Coronary artery (tissue), 2 donors: ENCODE measurements at regions not wholly inside any gene's neighbourhood (a gene's known extent, or its start where the extent isn't known, plus 50 kb on each side); places are given as distances from the start of the nearest gene placed in this dataset.

Experiments used
- DNase-seq: peaks from one replicate; pipeline ENCODE4 v3.0.0-alpha.2; 2017; ENCODE audit warnings: low spot score
- H3K27ac ChIP-seq, 2 donors: fragments of 200-600 bp; sonication (generic); one replicate each; pipeline ENCODE4 v1.5.1; 2016 to 2019
- H3K4me3 ChIP-seq: fragments of 200-600 bp; sonication (generic); 2 replicates; pipeline ENCODE4 v1.5.1; 2016; ENCODE audit warnings: mild to moderate bottlenecking, moderate library complexity
- TF ChIP-seq, protein P1 (sequence below): fragments of 200-600 bp; sonication (generic); IDR thresholded peaks from one replicate; pipeline ENCODE4 v1.5.1; 2019; ENCODE audit warnings: antibody characterized with exemption

DNA sequence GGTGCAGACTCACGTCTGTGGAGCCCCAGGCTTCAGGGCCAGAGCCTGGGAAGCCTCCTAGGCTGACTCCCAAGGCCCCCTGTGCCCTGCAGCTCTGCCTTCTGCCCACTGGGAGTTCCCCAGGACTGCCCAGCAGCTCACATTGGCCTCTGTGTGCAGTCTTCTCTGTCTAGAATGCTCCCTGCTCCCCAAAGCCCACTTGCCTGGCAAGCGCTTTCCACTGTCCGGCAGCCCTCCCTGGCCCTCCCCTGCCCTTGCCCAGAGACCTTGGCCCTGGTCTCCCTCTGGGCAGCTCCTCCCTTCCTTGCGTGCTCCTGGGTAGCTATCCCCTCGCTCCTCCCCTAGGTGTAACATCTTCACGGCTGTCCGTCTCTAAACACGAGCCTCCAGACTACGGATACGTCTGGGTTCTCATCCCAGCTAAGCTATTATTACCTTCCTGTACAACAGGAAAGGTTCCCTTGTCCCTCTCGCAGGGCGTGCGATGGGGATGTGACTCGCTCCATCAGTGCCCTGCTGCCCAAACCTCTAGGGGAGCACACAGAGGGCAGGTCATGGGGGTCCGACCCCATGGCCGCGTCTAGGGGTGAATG, 325.5 kb upstream of the RTL1 start:
- Histone ChIP-seq H3K4me3 (no peak overlapping the region), H3K27ac (no peak overlapping the region)
- TF ChIP-seq, protein P1, sequence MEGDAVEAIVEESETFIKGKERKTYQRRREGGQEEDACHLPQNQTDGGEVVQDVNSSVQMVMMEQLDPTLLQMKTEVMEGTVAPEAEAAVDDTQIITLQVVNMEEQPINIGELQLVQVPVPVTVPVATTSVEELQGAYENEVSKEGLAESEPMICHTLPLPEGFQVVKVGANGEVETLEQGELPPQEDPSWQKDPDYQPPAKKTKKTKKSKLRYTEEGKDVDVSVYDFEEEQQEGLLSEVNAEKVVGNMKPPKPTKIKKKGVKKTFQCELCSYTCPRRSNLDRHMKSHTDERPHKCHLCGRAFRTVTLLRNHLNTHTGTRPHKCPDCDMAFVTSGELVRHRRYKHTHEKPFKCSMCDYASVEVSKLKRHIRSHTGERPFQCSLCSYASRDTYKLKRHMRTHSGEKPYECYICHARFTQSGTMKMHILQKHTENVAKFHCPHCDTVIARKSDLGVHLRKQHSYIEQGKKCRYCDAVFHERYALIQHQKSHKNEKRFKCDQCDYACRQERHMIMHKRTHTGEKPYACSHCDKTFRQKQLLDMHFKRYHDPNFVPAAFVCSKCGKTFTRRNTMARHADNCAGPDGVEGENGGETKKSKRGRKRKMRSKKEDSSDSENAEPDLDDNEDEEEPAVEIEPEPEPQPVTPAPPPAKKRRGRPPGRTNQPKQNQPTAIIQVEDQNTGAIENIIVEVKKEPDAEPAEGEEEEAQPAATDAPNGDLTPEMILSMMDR = no peak
- peak; percentile 69 for DNase-seq

DNA sequence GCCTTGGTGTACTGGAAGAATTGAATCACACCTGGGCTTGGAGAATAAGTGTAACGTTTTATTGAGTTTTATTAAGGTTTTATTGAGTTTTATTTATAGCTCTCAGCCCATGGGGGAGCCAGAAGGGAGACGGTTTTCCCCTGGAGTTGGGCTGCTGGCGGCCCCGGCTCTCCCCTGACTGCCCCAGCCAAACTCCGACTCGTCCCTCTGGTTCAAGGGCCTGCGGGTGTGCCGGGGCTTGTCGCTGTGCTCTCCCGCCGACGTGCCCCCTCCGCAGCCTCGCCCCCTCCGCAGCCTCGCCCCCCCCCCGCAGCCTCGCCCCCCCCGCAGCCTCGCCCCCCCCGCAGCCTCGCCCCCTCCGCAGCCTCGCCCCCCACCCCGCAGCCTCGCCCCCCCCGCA, 326.1 kb upstream of the RTL1 start:
- Histone ChIP-seq H3K27ac (no peak overlapping the region), H3K4me3 (no peak overlapping the region)
- TF ChIP-seq, protein P1 = no peak
- no peak for DNase-seq

DNA sequence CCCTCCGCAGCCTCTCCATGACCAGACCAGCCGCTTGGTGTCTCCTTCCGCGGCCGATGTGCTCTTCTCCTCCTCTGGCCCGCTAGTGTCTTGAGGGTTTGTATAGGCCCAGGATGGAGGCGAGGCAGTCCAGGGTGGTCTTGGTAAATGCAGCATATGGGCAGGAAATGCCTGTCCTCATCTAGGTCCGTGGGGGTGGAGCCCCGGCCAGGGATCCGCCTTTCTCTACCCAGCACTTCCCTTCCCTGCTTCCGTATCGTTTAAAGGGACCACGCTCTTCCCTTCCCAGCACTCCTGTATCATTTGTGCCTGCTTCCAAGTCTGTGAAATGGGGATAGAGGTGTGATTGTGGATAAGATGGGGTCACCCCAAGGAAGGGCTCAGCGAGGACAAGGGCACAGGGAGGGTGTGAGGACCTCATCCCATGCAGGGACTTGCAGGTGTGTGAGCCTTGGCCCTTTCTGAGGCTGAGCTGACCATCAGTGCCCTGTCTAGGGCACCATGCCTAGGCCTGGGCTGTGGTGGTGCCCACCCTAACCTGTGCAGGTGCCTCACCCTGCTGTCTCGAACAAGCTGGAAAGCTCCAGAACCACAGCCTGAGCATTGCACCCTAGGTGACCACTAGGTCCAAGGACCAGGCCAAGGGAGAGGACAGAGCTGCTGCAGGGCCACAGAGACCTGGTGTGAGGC, 326.8 kb upstream of the RTL1 start:
- Histone ChIP-seq H3K4me3 (no peak overlapping the region), H3K27ac (no peak overlapping the region)
- TF ChIP-seq, protein P1 = no peak
- peak; percentile 45 for DNase-seq

DNA sequence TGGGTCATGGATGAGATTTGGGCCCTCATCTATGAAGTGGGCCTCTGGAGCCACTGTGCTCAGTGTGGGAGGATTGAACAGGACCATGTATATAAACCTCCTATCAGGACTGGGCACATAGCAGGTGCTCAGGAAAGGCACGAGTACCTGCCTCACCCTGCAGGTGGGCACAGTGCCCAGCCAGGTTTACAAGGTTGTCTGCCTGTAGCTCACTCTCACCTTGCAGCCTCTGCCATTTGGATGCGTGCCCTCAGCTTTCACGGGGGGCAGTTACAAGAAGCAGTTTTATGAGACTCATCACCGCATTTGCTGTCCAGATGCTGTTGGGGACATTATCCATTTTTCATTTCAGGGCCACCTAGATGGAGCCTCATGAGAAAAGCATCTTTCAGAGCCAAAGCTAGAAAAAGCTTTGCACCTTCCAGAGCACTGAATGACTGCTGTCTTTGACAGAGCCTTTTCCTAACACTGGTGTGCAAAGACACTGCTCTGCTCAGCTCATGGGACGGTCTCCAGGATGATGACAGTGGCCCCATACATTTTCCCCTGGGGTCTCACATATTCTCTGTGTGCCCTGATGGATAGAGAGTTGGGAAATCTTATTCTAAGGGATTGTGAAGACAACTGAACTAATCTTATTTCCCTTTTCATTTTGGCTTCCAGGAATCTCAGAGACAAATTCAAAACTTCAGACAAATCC, 327.5 kb upstream of the RTL1 start:
- TF ChIP-seq, protein P1 = no peak
- no peak overlapping the region for H3K4me3 ChIP-seq
- no peak for DNase-seq
- no peak overlapping the region for H3K27ac ChIP-seq

DNA sequence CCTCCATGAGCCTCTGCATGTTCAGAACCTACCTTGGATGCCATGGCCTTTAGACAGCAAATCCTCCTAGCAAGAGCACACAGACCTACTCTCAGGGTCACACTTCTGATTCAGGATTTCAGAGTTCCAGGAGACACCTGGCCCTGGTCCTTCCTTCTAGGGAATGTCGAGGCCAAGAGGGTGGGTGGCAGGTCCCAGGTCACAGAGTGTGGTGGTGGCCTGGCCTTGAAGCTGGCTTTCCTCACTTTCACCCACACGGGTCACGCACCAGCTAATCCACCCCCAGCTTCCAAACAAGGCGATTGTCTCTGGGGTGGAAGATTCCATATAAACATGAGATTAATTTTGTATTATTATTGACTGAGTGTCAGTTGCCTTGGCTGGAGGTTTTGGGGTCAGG, 328.3 kb upstream of the RTL1 start:
- TF ChIP-seq, protein P1 = no peak
- Histone ChIP-seq H3K27ac (no peak overlapping the region), H3K4me3 (no peak overlapping the region)
- peak; percentile 52 for DNase-seq

DNA sequence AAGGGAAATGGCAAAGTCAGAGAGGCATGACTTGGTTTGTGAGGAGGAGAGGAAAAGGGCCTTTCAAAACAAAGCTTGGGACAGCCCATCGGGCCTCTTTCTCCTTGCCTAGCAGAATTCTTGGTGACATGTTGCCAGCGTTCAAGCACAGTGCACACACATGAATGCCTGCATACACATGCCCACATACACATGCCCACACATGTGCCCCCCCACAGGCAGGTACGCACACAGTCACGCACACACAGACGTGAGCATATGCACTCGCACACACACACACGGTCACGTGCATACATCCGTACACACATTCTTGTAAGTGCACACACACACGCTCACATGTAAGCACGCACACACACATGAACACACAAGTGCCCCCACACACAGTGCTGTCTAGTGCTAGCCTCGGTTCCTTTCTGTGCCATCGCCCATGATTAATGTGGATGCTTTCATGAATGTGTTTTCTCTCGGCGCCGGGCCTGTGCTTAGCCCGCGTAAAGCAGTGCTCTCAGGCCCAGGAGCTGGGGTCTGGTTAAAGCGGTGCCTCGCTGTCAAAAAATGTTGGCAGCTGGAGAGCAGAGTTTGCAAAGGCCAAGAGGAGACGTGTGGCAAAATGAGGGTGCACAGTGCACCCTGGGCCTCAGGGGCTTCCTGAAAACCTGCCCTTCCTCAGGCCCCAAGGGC, 328.8 kb upstream of the DIO3 start:
- Histone ChIP-seq H3K4me3 (no peak overlapping the region), H3K27ac (no peak overlapping the region)
- TF ChIP-seq, protein P1 = no peak
- peak; percentile 33 for DNase-seq
